ENCODE measurements at regions not wholly inside any gene's neighbourhood (a gene's known extent, or its start where the extent isn't known, plus 50 kb on each side); places are given as distances from the start of the nearest gene placed in this dataset.

GRCh38 chr13:75153834-75154233, 328.1 kb downstream of the TBC1D4 start (continued):
- TF ChIP-seq SRF (IDR thresholded peaks at IDR 0.05; ENCODE audit: low read depth, low read length), result no peak
- no peak for TF ChIP-seq SUZ12 (IDR thresholded peaks at IDR 0.05; ENCODE audit: low read length)
- no peak for TF ChIP-seq POLR2A (IDR thresholded peaks at IDR 0.05; ENCODE audit: control extremely low read depth in 1 of 2, low read depth in 2 of 2, low read length in 2 of 2)
